Testis (tissue), 2 donors: ENCODE measurements at regions not wholly inside any gene's neighbourhood (a gene's known extent, or its start where the extent isn't known, plus 50 kb on each side); places are given as distances from the start of the nearest gene placed in this dataset.

Experiments used
- DNase-seq: peaks from one replicate; pipeline ENCODE4 v3.0.0-alpha.2; 2019
- H3K27ac ChIP-seq, 2 donors: fragments of 200-600 bp; sonication (generic); one replicate each; pipeline ENCODE4 v1.5.1; 2019
- H3K27me3 ChIP-seq: fragments of 200-600 bp; sonication (generic); one replicate; pipeline ENCODE4 v1.5.1; 2019
- H3K36me3 ChIP-seq: fragments of 200-600 bp; sonication (generic); one replicate; pipeline ENCODE4 v1.5.1; 2017; ENCODE audit warnings: low read depth; ENCODE audit errors: missing control alignments
- H3K4me1 ChIP-seq: fragments of 200-600 bp; sonication (generic); one replicate; pipeline ENCODE4 v1.5.1; 2019
- H3K4me3 ChIP-seq, 2 donors: fragments of 200-600 bp; sonication (generic); one replicate each; pipeline ENCODE4 v1.5.1; 2017 to 2019
- H3K9me3 ChIP-seq: fragments of 200-600 bp; sonication (generic); one replicate; pipeline ENCODE4 v1.5.1; 2017
- CTCF ChIP-seq, 3 experiments: fragments of 450-650 bp in 2 of 3; fragments of 200-600 bp in 1 of 3; sonication (generic) in 1 of 3; IDR thresholded peaks; one replicate each; pipeline ENCODE4 v1.5.1; 2016 to 2019; ENCODE audit warnings: antibody characterized with exemption in 3 of 3, mild to moderate bottlenecking in 2 of 3, moderate library complexity in 1 of 3
- POLR2A ChIP-seq: fragments of 450-650 bp; IDR thresholded peaks from one replicate; pipeline ENCODE4 v1.6.1; 2017; ENCODE audit warnings: antibody characterized with exemption, mild to moderate bottlenecking, moderate library complexity
- WGBS, 2 donors: methylation state at CpG; one replicate each; pipeline ENCODE4 v1.1.5; 2018; 5-methylcytosine and 5-hydroxymethylcytosine counted together
- intact Hi-C: fragments of 100-400 bp; cut with DNase I; formaldehyde crosslinking; loops from one replicate; pipeline ENCODE4 v1.15.1; 2023; ENCODE audit warnings: low total_unique reads

DNA sequence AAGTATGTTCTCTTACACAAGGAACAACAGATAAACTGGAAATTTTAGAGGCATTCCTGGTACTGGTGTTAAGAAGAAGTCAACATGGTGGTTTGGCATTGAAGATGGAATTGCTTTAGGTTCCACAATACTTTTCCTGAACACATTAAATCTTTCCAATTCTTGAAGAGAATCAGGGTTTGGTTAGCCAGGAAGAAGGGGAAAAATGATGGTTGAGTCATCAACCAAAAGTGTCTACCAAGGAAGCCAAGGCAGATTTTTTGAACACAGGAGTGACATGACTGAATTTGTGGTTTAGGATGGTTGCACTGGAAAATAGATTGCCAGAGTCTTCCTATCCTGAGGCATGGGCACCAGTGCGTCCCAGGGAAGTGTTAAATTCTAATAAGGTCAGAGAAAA, 433.4 kb downstream of the TMEM38B start:
- Histone ChIP-seq H3K4me1 (no peaks in the 10 kb centered on the region), H3K27me3 (no peaks in the 10 kb centered on the region), H3K36me3 (no peaks in the 10 kb centered on the region), H3K4me3 (no peak overlapping the region), H3K9me3 (no peaks in the 10 kb centered on the region), H3K27ac (no peak overlapping the region)
- DNase-seq = no peak
- WGBS, 2 donors = 81 to 90% methylated on average over 1 of the region's 1 CpG
- TF ChIP-seq CTCF (IDR thresholded peaks at IDR 0.05) (no peak), POLR2A (no peak)
- intact Hi-C loops = no loop called here

- WGBS, 2 donors = 93 to 98% methylated on average over 2 of the region's 2 CpGs
- intact Hi-C loops = no loop called here
Observed at GRCh38 chr9:106130374-106130773, 436.0 kb downstream of the TMEM38B start.

DNA sequence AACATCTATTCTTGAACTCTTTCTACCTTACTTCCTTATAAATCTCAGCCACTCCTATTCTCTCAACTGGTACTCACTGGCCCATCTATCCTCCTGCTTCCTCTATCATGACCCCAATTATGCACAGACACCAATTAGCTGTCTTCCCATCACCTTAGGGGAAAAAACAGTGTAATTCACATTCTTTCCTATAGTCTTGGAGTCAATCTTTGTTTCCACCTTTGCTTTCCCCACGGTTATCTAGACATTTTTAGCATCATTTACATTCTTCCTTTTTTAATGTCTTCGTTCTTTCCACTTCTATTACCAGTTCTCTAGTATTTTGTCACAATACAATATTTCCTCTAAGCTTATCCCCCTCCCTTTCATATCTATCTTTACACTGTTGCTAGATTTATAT, 449.4 kb downstream of the TMEM38B start:
- WGBS, 2 donors = 77 to 83% methylated on average over 2 of the region's 2 CpGs
- no peak overlapping the region for H3K4me3 ChIP-seq
- intact Hi-C loops = no loop called here
- no peak for DNase-seq
- H3K9me3 ChIP-seq = no peaks in the 10 kb centered on the region
- no peak overlapping the region for H3K27ac ChIP-seq
- H3K36me3 ChIP-seq = no peaks in the 10 kb centered on the region
- TF ChIP-seq POLR2A = no peak
- no peak for TF ChIP-seq CTCF (IDR thresholded peaks at IDR 0.05)
- no peaks in the 10 kb centered on the region for H3K27me3 ChIP-seq
- H3K4me1 ChIP-seq = no peaks in the 10 kb centered on the region

More at GRCh38 chr9:106130374-106130773, 436.0 kb downstream of the TMEM38B start:
- Histone ChIP-seq H3K27me3 (no peaks in the 10 kb centered on the region), H3K4me1 (no peaks in the 10 kb centered on the region), H3K27ac (no peak overlapping the region), H3K36me3 (no peaks in the 10 kb centered on the region), H3K4me3 (no peak overlapping the region), H3K9me3 (no peaks in the 10 kb centered on the region)
- DNase-seq = no peak
- no peak for TF ChIP-seq POLR2A
- no peak for TF ChIP-seq CTCF (IDR thresholded peaks at IDR 0.05)

GRCh38 chr9:106146066-106146840, 451.9 kb downstream of the TMEM38B start:
- Histone ChIP-seq H3K4me3 (no peak overlapping the region), H3K9me3 (no peaks in the 10 kb centered on the region), H3K27ac (no peak overlapping the region), H3K36me3 (no peaks in the 10 kb centered on the region), H3K27me3 (no peaks in the 10 kb centered on the region), H3K4me1 (no peaks in the 10 kb centered on the region)
- 81 to 86% methylated on average over 6 of the region's 6 CpGs for WGBS, 2 donors
- no peak for DNase-seq
- TF ChIP-seq CTCF (IDR thresholded peaks at IDR 0.05) (no peak), POLR2A (no peak)
- intact Hi-C loops = no loop called here

DNA sequence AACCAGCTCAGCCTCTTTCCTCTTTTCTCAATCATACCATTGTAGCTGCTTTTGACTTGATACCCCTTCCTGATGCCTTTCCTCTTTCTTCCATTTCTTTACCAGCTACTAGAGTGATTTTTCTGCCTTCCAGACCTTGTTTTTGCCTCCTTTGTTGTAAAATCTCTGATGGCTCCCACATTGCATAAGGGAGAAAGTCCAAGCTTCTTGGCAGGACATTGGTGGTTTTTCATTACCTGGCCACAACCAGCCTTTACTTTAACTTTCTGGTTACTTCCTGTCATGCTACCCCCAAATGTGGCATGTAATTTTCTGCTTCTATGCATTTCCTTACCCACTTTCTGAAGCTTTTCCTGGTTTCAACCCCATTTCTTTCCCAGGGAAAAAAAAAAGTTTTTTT, 452.5 kb downstream of the TMEM38B start:
- H3K9me3 ChIP-seq = no peaks in the 10 kb centered on the region
- H3K27ac ChIP-seq = no peak overlapping the region
- no peaks in the 10 kb centered on the region for H3K27me3 ChIP-seq
- no peak overlapping the region for H3K4me3 ChIP-seq
- H3K36me3 ChIP-seq = no peaks in the 10 kb centered on the region
- DNase-seq = no peak
- TF ChIP-seq POLR2A (no peak), CTCF (IDR thresholded peaks at IDR 0.05) (no peak)
- H3K4me1 ChIP-seq = no peaks in the 10 kb centered on the region
- intact Hi-C loops = no loop called here
